ENCODE measurements at regions not wholly inside any gene's neighbourhood (a gene's known extent, or its start where the extent isn't known, plus 50 kb on each side); places are given as distances from the start of the nearest gene placed in this dataset.

GRCh38 chr14:51552768-51553404 is 98.8 kb upstream of the FRMD6 start:
- Histone ChIP-seq H3K4me3 (replicated peaks; ENCODE audit: low read depth, low read length) (no peak overlapping the region), H3K36me3 (ENCODE audit: control insufficient read depth, insufficient read depth, low read length) (no peaks in the 10 kb centered on the region), H3K27me3 (replicated peaks; ENCODE audit: control insufficient read depth, insufficient read depth, low read length) (no peaks in the 10 kb centered on the region; the same call in 1 of the 2 replicates)
- no peak for DNase-seq (ENCODE audit: extremely low read depth, insufficient read length)
- TF ChIP-seq CTCF (IDR thresholded peaks at IDR 0.05; ENCODE audit: insufficient read depth, low read length, poor library complexity, severe bottlenecking): no peak

- Histone ChIP-seq H3K4me3 (replicated peaks; ENCODE audit: low read depth, low read length) (no peak overlapping the region), H3K27me3 (replicated peaks; ENCODE audit: control insufficient read depth, insufficient read depth, low read length) (no peaks in the 10 kb centered on the region; the same call in 1 of the 2 replicates), H3K36me3 (ENCODE audit: control insufficient read depth, insufficient read depth, low read length) (no peaks in the 10 kb centered on the region)
- TF ChIP-seq CTCF (IDR thresholded peaks at IDR 0.05; ENCODE audit: insufficient read depth, low read length, poor library complexity, severe bottlenecking): no peak
- no peak for DNase-seq (ENCODE audit: extremely low read depth, insufficient read length)
These were observed 97.3 kb upstream of the FRMD6 start for GRCh38 chr14:51554339-51554920.

- peak; percentile 34 for TF ChIP-seq CTCF (IDR thresholded peaks at IDR 0.05; ENCODE audit: insufficient read depth, low read length, poor library complexity, severe bottlenecking)
- Histone ChIP-seq H3K4me3 (replicated peaks; ENCODE audit: low read depth, low read length) (no peak overlapping the region), H3K27me3 (replicated peaks; ENCODE audit: control insufficient read depth, insufficient read depth, low read length) (no peaks in the 10 kb centered on the region; the same call in 1 of the 2 replicates), H3K36me3 (ENCODE audit: control insufficient read depth, insufficient read depth, low read length) (no peaks in the 10 kb centered on the region)
- DNase-seq (ENCODE audit: extremely low read depth, insufficient read length): no peak
These were observed 96.8 kb upstream of the FRMD6 start for GRCh38 chr14:51554953-51555352.

GRCh38 chr14:51561141-51561540 is 90.6 kb upstream of the FRMD6 start:
- Histone ChIP-seq H3K4me3 (replicated peaks; ENCODE audit: low read depth, low read length) (no peak overlapping the region), H3K27me3 (replicated peaks; ENCODE audit: control insufficient read depth, insufficient read depth, low read length) (no peaks in the 10 kb centered on the region), H3K36me3 (ENCODE audit: control insufficient read depth, insufficient read depth, low read length) (no peaks in the 10 kb centered on the region)
- DNase-seq (ENCODE audit: extremely low read depth, insufficient read length): no peak
- TF ChIP-seq CTCF (IDR thresholded peaks at IDR 0.05; ENCODE audit: insufficient read depth, low read length, poor library complexity, severe bottlenecking): no peak

- H3K27me3 ChIP-seq (replicated peaks; ENCODE audit: control insufficient read depth, insufficient read depth, low read length): no peaks in the 10 kb centered on the region
- no peak for TF ChIP-seq CTCF (IDR thresholded peaks at IDR 0.05; ENCODE audit: insufficient read depth, low read length, poor library complexity, severe bottlenecking)
- H3K36me3 ChIP-seq (ENCODE audit: control insufficient read depth, insufficient read depth, low read length): no peaks in the 10 kb centered on the region
- no peak for DNase-seq (ENCODE audit: extremely low read depth, insufficient read length)
- no peak overlapping the region for H3K4me3 ChIP-seq (replicated peaks; ENCODE audit: low read depth, low read length)
These were observed 88.9 kb upstream of the FRMD6 start for GRCh38 chr14:51562816-51563215.

All from GM06990 (cell line).